HG03045 (cell line): ENCODE measurements at regions not wholly inside any gene's neighbourhood (a gene's known extent, or its start where the extent isn't known, plus 50 kb on each side); places are given as distances from the start of the nearest gene placed in this dataset.
"Not testable (repeated sequence)": the region's sequence is repeated elsewhere in the genome, so short reads cannot be mapped to it uniquely, and the experiment has no call there.

Experiments used
- ATAC-seq: cut with Tn5 transposase; IDR thresholded peaks from one replicate; pipeline ENCODE4 v1.9.1; 2021; ENCODE audit warnings: mild to moderate bottlenecking, moderate library complexity; ENCODE audit not compliant: unreplicated experiment

GRCh38 chr13:23947893-23948292 is 50.6 kb upstream of the C1QTNF9B start:
- no peak for ATAC-seq

- ATAC-seq, result no peak
These were observed 51.9 kb upstream of the C1QTNF9B start for GRCh38 chr13:23949200-23949599.

- no peak for ATAC-seq
These were observed 52.4 kb upstream of the C1QTNF9B start for GRCh38 chr13:23949736-23950135.

GRCh38 chr13:23950736-23951510 is 53.6 kb upstream of the C1QTNF9B start:
- ATAC-seq, result no peak

- no peak for ATAC-seq
These were observed 55.5 kb upstream of the C1QTNF9B start for GRCh38 chr13:23952796-23953195.

- no peak for ATAC-seq
These were observed 56.7 kb upstream of the C1QTNF9B start for GRCh38 chr13:23953860-23954512.

GRCh38 chr13:23955064-23955463 is 57.8 kb upstream of the C1QTNF9B start:
- no peak for ATAC-seq

GRCh38 chr13:23956106-23956505 is 58.8 kb upstream of the C1QTNF9B start:
- ATAC-seq, result no peak

GRCh38 chr13:23957981-23958380 is 60.7 kb upstream of the C1QTNF9B start:
- no peak for ATAC-seq

- ATAC-seq, result no peak
These were observed 62.0 kb upstream of the C1QTNF9B start for GRCh38 chr13:23959231-23959862.

GRCh38 chr13:23960566-23961156 is 63.4 kb upstream of the C1QTNF9B start:
- no peak for ATAC-seq

- ATAC-seq, result no peak
These were observed 66.1 kb upstream of the C1QTNF9B start for GRCh38 chr13:23963184-23963931.

- ATAC-seq, result no peak
These were observed 66.6 kb upstream of the C1QTNF9B start for GRCh38 chr13:23963947-23964346.

GRCh38 chr13:23965346-23965745 is 68.0 kb upstream of the C1QTNF9B start:
- no peak for ATAC-seq

- no peak for ATAC-seq
These were observed 69.0 kb upstream of the C1QTNF9B start for GRCh38 chr13:23966221-23966690.

GRCh38 chr13:23966691-23967615 is 69.7 kb upstream of the C1QTNF9B start:
- no peak for ATAC-seq

GRCh38 chr13:23967792-23968191 is 70.5 kb upstream of the C1QTNF9B start:
- ATAC-seq, result not testable (repeated sequence)

- ATAC-seq, result no peak
These were observed 72.3 kb upstream of the C1QTNF9B start for GRCh38 chr13:23969647-23970046.

GRCh38 chr13:23979361-23980159 is 82.3 kb upstream of the C1QTNF9B start:
- ATAC-seq, result peak; percentile 71
